AG09309 (cell line): ENCODE measurements at regions not wholly inside any gene's neighbourhood (a gene's known extent, or its start where the extent isn't known, plus 50 kb on each side); places are given as distances from the start of the nearest gene placed in this dataset.

Source experiments
- DNase-seq: peaks from one replicate; pipeline ENCODE4 v3.0.0-alpha.2; 2010; ENCODE audit warnings: low read depth
- H3K4me3 ChIP-seq: 2 replicates; pipeline ENCODE4 v1.5.1; 2011; ENCODE audit warnings: mild to moderate bottlenecking, low read depth, low read length, moderate library complexity; ENCODE audit not compliant: control insufficient read depth
- CTCF ChIP-seq: IDR thresholded peaks from 2 replicates; pipeline ENCODE4 v1.5.1; 2011; ENCODE audit warnings: mild to moderate bottlenecking, low read depth, low read length, inconsistent platforms; ENCODE audit not compliant: insufficient read depth, control insufficient read depth; ENCODE audit errors: missing control alignments

GRCh38 chr3:187802928-187803259 is 57.6 kb upstream of the BCL6 start:
- TF ChIP-seq CTCF, result no peak
- DNase-seq, result no peak
- no peak overlapping the region for H3K4me3 ChIP-seq

GRCh38 chr3:187804120-187804744 is 59.0 kb upstream of the BCL6 start:
- TF ChIP-seq CTCF, result no peak
- DNase-seq, result no peak
- no peak overlapping the region for H3K4me3 ChIP-seq

- DNase-seq, result no peak
- TF ChIP-seq CTCF, result no peak
- H3K4me3 ChIP-seq, result no peak overlapping the region
Observed at GRCh38 chr3:187804745-187805121, 59.5 kb upstream of the BCL6 start.

GRCh38 chr3:187805774-187806173 is 60.5 kb upstream of the BCL6 start:
- no peak for DNase-seq
- no peak for TF ChIP-seq CTCF

GRCh38 chr3:187807086-187807862 is 62.0 kb upstream of the BCL6 start:
- no peak for TF ChIP-seq CTCF
- H3K4me3 ChIP-seq, result no peak overlapping the region
- peak; percentile 41 for DNase-seq

More at GRCh38 chr3:187805774-187806173, 60.5 kb upstream of the BCL6 start:
- no peak overlapping the region for H3K4me3 ChIP-seq

GRCh38 chr3:187808527-187808895 is 63.2 kb upstream of the BCL6 start:
- no peak for DNase-seq
- no peak for TF ChIP-seq CTCF
- no peak overlapping the region for H3K4me3 ChIP-seq
